ENCODE measurements at regions not wholly inside any gene's neighbourhood (a gene's known extent, or its start where the extent isn't known, plus 50 kb on each side); places are given as distances from the start of the nearest gene placed in this dataset.

GRCh38 chr17:72587156-72587555 is 466.3 kb downstream of the SOX9 start:
- no peak overlapping the region for H3K9ac ChIP-seq (ENCODE audit: low read depth in 1 of 2, low read length in 2 of 2)

GRCh38 chr17:72587773-72588511 is 467.1 kb downstream of the SOX9 start:
- Histone ChIP-seq H3K9me3 (ENCODE audit: control insufficient read depth in 2 of 2, low read length in 2 of 2) (no peaks in the 10 kb centered on the region), H3K9ac (ENCODE audit: low read depth in 1 of 2, low read length in 2 of 2) (peak overlapping the region; percentile 73 to 74), H3K4me1 (ENCODE audit: control insufficient read depth in 2 of 2, insufficient read depth in 2 of 2, low read length in 2 of 2) (peaks cover 13 to 28% of the 10 kb centered on the region in 2 donors), H3K4me3 (ENCODE audit: low read length in 2 of 2) (peak overlapping the region; percentile 54 to 59), H3K36me3 (ENCODE audit: control insufficient read depth in 2 of 2, insufficient read depth in 2 of 2, low read length in 2 of 2) (peaks cover 0 to 6% of the 10 kb centered on the region in 2 donors), H3K27me3 (ENCODE audit: control insufficient read depth in 2 of 2, insufficient read depth in 2 of 2, low read length in 2 of 2) (no peaks in the 10 kb centered on the region), H3K27ac (ENCODE audit: low read depth in 2 of 2, low read length in 2 of 2) (peak overlapping the region; percentile 76 to 91)

More at GRCh38 chr17:72587156-72587555, 466.3 kb downstream of the SOX9 start:
- Histone ChIP-seq H3K9me3 (ENCODE audit: control insufficient read depth in 2 of 2, low read length in 2 of 2) (no peaks in the 10 kb centered on the region), H3K4me1 (ENCODE audit: control insufficient read depth in 2 of 2, insufficient read depth in 2 of 2, low read length in 2 of 2) (peaks cover 13 to 28% of the 10 kb centered on the region in 2 donors), H3K27me3 (ENCODE audit: control insufficient read depth in 2 of 2, insufficient read depth in 2 of 2, low read length in 2 of 2) (no peaks in the 10 kb centered on the region), H3K36me3 (ENCODE audit: control insufficient read depth in 2 of 2, insufficient read depth in 2 of 2, low read length in 2 of 2) (peaks cover 0 to 6% of the 10 kb centered on the region in 2 donors), H3K4me3 (ENCODE audit: low read length in 2 of 2) (peak overlapping the region in 1 of 2 donors; percentile 59), H3K27ac (ENCODE audit: low read depth in 2 of 2, low read length in 2 of 2) (peak overlapping the region; percentile 76 to 91)

GRCh38 chr17:72588561-72588960 is 467.7 kb downstream of the SOX9 start:
- Histone ChIP-seq H3K4me3 (ENCODE audit: low read length in 2 of 2) (peak overlapping the region; percentile 54 to 59), H3K27me3 (ENCODE audit: control insufficient read depth in 2 of 2, insufficient read depth in 2 of 2, low read length in 2 of 2) (no peaks in the 10 kb centered on the region), H3K4me1 (ENCODE audit: control insufficient read depth in 2 of 2, insufficient read depth in 2 of 2, low read length in 2 of 2) (peaks cover 13 to 28% of the 10 kb centered on the region in 2 donors), H3K9ac (ENCODE audit: low read depth in 1 of 2, low read length in 2 of 2) (peak overlapping the region; percentile 71 to 73), H3K27ac (ENCODE audit: low read depth in 2 of 2, low read length in 2 of 2) (peak overlapping the region; percentile 76 to 91), H3K36me3 (ENCODE audit: control insufficient read depth in 2 of 2, insufficient read depth in 2 of 2, low read length in 2 of 2) (peaks cover 0 to 6% of the 10 kb centered on the region in 2 donors), H3K9me3 (ENCODE audit: control insufficient read depth in 2 of 2, low read length in 2 of 2) (no peaks in the 10 kb centered on the region)

- Histone ChIP-seq H3K27ac (ENCODE audit: low read depth in 2 of 2, low read length in 2 of 2) (peak overlapping the region; percentile 76 to 91), H3K4me3 (ENCODE audit: low read length in 2 of 2) (peak overlapping the region; percentile 54 to 59), H3K36me3 (ENCODE audit: control insufficient read depth in 2 of 2, insufficient read depth in 2 of 2, low read length in 2 of 2) (peaks cover 0 to 6% of the 10 kb centered on the region in 2 donors), H3K9ac (ENCODE audit: low read depth in 1 of 2, low read length in 2 of 2) (peak overlapping the region; percentile 71 to 73), H3K4me1 (ENCODE audit: control insufficient read depth in 2 of 2, insufficient read depth in 2 of 2, low read length in 2 of 2) (peaks cover 13 to 28% of the 10 kb centered on the region in 2 donors), H3K27me3 (ENCODE audit: control insufficient read depth in 2 of 2, insufficient read depth in 2 of 2, low read length in 2 of 2) (no peaks in the 10 kb centered on the region), H3K9me3 (ENCODE audit: control insufficient read depth in 2 of 2, low read length in 2 of 2) (no peaks in the 10 kb centered on the region)
Observed at GRCh38 chr17:72588961-72589360, 468.1 kb downstream of the SOX9 start.

GRCh38 chr17:72590382-72590781 is 469.6 kb downstream of the SOX9 start:
- H3K9me3 ChIP-seq (ENCODE audit: control insufficient read depth in 2 of 2, low read length in 2 of 2), result no peaks in the 10 kb centered on the region
- H3K9ac ChIP-seq (ENCODE audit: low read depth in 1 of 2, low read length in 2 of 2), result peak overlapping the region; percentile 85 to 96
- peaks cover 0 to 3% of the 10 kb centered on the region in 2 donors for H3K36me3 ChIP-seq (ENCODE audit: control insufficient read depth in 2 of 2, insufficient read depth in 2 of 2, low read length in 2 of 2)
- peaks cover 13 to 28% of the 10 kb centered on the region in 2 donors for H3K4me1 ChIP-seq (ENCODE audit: control insufficient read depth in 2 of 2, insufficient read depth in 2 of 2, low read length in 2 of 2)
- peak overlapping the region; percentile 92 to 95 for H3K4me3 ChIP-seq (ENCODE audit: low read length in 2 of 2)
- no peaks in the 10 kb centered on the region for H3K27me3 ChIP-seq (ENCODE audit: control insufficient read depth in 2 of 2, insufficient read depth in 2 of 2, low read length in 2 of 2)
- H3K27ac ChIP-seq (ENCODE audit: low read depth in 2 of 2, low read length in 2 of 2), result peak overlapping the region; percentile 71 to 88

GRCh38 chr17:72590882-72591281 is 470.1 kb downstream of the SOX9 start:
- Histone ChIP-seq H3K36me3 (ENCODE audit: control insufficient read depth in 2 of 2, insufficient read depth in 2 of 2, low read length in 2 of 2) (peaks cover 0 to 3% of the 10 kb centered on the region in 2 donors), H3K27ac (ENCODE audit: low read depth in 2 of 2, low read length in 2 of 2) (peak overlapping the region; percentile 71 to 88), H3K4me1 (ENCODE audit: control insufficient read depth in 2 of 2, insufficient read depth in 2 of 2, low read length in 2 of 2) (peaks cover 13 to 28% of the 10 kb centered on the region in 2 donors), H3K4me3 (ENCODE audit: low read length in 2 of 2) (peak overlapping the region; percentile 92 to 95), H3K9me3 (ENCODE audit: control insufficient read depth in 2 of 2, low read length in 2 of 2) (no peaks in the 10 kb centered on the region), H3K9ac (ENCODE audit: low read depth in 1 of 2, low read length in 2 of 2) (peak overlapping the region; percentile 85 to 96), H3K27me3 (ENCODE audit: control insufficient read depth in 2 of 2, insufficient read depth in 2 of 2, low read length in 2 of 2) (no peaks in the 10 kb centered on the region)

GRCh38 chr17:72591289-72592241 is 470.7 kb downstream of the SOX9 start:
- H3K9me3 ChIP-seq (ENCODE audit: control insufficient read depth in 2 of 2, low read length in 2 of 2), result no peaks in the 10 kb centered on the region
- peaks cover 0 to 3% of the 10 kb centered on the region in 2 donors for H3K36me3 ChIP-seq (ENCODE audit: control insufficient read depth in 2 of 2, insufficient read depth in 2 of 2, low read length in 2 of 2)
- H3K9ac ChIP-seq (ENCODE audit: low read depth in 1 of 2, low read length in 2 of 2), result peak overlapping the region; percentile 85 to 96
- H3K27ac ChIP-seq (ENCODE audit: low read depth in 2 of 2, low read length in 2 of 2), result peak overlapping the region; percentile 71 to 88
- no peaks in the 10 kb centered on the region for H3K27me3 ChIP-seq (ENCODE audit: control insufficient read depth in 2 of 2, insufficient read depth in 2 of 2, low read length in 2 of 2)
- peaks cover 13 to 28% of the 10 kb centered on the region in 2 donors for H3K4me1 ChIP-seq (ENCODE audit: control insufficient read depth in 2 of 2, insufficient read depth in 2 of 2, low read length in 2 of 2)
- H3K4me3 ChIP-seq (ENCODE audit: low read length in 2 of 2), result peak overlapping the region; percentile 92 to 95

GRCh38 chr17:72592242-72592966 is 471.6 kb downstream of the SOX9 start:
- H3K36me3 ChIP-seq (ENCODE audit: control insufficient read depth in 2 of 2, insufficient read depth in 2 of 2, low read length in 2 of 2), result no peaks in the 10 kb centered on the region
- H3K27me3 ChIP-seq (ENCODE audit: control insufficient read depth in 2 of 2, insufficient read depth in 2 of 2, low read length in 2 of 2), result no peaks in the 10 kb centered on the region
- peaks cover 9 to 26% of the 10 kb centered on the region in 2 donors for H3K4me1 ChIP-seq (ENCODE audit: control insufficient read depth in 2 of 2, insufficient read depth in 2 of 2, low read length in 2 of 2)
- H3K9ac ChIP-seq (ENCODE audit: low read depth in 1 of 2, low read length in 2 of 2), result peak overlapping the region; percentile 85 to 96
- peak overlapping the region; percentile 71 to 88 for H3K27ac ChIP-seq (ENCODE audit: low read depth in 2 of 2, low read length in 2 of 2)
- H3K9me3 ChIP-seq (ENCODE audit: control insufficient read depth in 2 of 2, low read length in 2 of 2), result no peaks in the 10 kb centered on the region
- peak overlapping the region; percentile 92 to 95 for H3K4me3 ChIP-seq (ENCODE audit: low read length in 2 of 2)

GRCh38 chr17:72592967-72593325 is 472.1 kb downstream of the SOX9 start:
- Histone ChIP-seq H3K27me3 (ENCODE audit: control insufficient read depth in 2 of 2, insufficient read depth in 2 of 2, low read length in 2 of 2) (no peaks in the 10 kb centered on the region), H3K4me3 (ENCODE audit: low read length in 2 of 2) (no peak overlapping the region), H3K4me1 (ENCODE audit: control insufficient read depth in 2 of 2, insufficient read depth in 2 of 2, low read length in 2 of 2) (peaks cover 6 to 20% of the 10 kb centered on the region in 2 donors), H3K9ac (ENCODE audit: low read depth in 1 of 2, low read length in 2 of 2) (no peak overlapping the region), H3K36me3 (ENCODE audit: control insufficient read depth in 2 of 2, insufficient read depth in 2 of 2, low read length in 2 of 2) (no peaks in the 10 kb centered on the region), H3K27ac (ENCODE audit: low read depth in 2 of 2, low read length in 2 of 2) (no peak overlapping the region), H3K9me3 (ENCODE audit: control insufficient read depth in 2 of 2, low read length in 2 of 2) (no peaks in the 10 kb centered on the region)

Measured in mucosa of rectum (tissue), 2 donors.